ENCODE measurements at regions not wholly inside any gene's neighbourhood (a gene's known extent, or its start where the extent isn't known, plus 50 kb on each side); places are given as distances from the start of the nearest gene placed in this dataset.

DNA sequence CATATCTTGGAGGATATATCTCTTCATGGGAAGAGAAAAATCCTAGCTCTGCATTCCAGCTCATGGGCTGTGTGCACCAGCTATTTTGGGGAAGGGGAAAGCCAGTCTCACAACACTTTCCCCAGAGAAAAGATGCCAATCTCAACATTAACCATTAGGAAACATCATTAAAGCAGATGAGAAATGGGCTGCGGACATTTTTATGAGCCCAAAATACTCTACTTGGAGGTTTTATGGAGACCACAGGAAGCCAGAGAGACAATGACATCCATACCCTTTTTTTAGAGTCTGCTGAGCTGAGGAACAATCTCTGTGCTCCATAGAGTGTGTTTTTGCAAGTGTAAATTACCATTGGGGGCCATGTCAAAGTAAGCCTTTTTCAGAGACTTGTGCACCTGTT lies 213.7 kb downstream of the TRIB2 start:
- DNase-seq (ENCODE audit: low read depth) = no peak

GRCh38 chr2:12931186-12931844 lies 214.6 kb downstream of the TRIB2 start:
- no peak for DNase-seq (ENCODE audit: low read depth)

DNA sequence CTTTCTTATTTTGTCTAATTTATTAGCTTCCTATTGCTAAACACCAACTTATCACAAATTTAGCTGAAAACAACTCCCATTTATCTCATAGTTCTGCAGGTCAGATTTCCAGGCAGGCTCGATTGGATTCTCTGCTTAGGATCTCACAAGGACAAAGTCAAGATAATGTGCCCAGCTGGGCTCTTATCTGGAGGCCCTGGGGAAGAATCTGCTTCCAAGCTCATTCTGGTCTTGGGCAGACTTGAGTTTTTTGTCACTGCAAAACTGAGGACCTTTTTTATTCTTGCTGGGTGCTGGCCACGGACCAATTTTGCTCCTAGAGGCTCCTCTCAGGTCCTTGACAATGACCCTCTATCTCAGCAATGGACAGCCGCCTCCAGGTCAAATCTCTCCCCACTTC lies 215.5 kb downstream of the TRIB2 start:
- DNase-seq (ENCODE audit: low read depth) = no peak

GRCh38 chr2:12934146-12934756 lies 217.5 kb downstream of the TRIB2 start:
- DNase-seq (ENCODE audit: low read depth) = no peak

DNA sequence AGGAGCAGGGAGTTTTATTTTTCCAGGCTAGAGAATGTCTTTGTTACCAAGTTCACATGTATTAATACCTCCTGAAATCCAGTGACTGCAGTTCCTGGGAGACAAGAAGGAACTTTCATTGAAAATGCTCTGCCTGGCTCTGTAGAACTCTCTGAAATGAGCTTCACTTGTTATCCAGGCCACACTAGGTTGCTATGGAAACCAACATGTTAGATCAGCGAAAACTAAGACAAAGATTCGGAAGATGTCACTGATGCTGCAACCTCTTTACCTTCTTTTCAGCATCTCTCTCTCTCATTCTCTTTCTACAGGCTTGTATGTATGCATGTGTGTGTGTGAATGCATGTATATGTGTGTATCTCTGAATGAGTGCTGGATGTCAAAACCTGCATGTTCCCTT lies 218.5 kb downstream of the TRIB2 start:
- DNase-seq (ENCODE audit: low read depth) = no peak

DNA sequence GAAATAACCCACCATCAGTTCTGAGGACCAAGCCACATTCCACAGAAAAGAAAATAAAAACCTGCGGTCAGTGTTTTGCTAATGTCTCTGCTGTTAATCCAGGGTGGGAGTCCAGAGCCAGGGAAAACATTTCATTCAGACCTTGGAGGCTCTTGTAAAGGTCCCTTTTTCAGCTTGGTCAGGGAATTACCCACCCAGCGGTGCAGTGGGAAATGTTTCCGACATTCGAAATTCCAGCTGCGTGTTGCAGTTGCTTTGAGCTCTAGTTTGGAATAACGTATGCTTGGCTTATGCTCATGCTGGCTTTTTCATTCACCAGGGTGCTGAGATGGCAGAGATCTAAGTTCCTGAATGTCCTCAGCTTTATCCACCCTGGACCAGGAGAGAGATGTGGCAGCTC lies 219.1 kb downstream of the TRIB2 start:
- no peak for DNase-seq (ENCODE audit: low read depth)

DNA sequence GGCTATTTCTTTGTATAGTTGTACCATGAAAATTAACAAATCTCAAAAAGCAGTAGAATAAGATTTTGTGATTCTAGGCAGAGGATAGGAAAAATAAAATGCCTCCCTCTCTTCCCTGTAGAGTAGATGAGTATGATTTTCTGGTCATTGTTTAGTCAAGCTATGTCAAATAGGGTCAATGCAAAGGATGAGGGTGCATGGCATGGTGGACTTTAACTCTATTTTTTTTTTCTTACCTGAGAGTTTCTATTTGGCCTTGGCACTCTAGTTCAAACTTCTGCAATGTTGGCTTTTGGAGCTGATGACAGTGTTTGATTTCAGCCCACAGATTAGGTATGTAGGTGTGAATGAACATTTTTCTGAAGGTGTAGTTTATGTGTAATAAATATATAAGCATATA lies 224.5 kb downstream of the TRIB2 start:
- DNase-seq (ENCODE audit: low read depth) = no peak

- no peak for DNase-seq (ENCODE audit: low read depth)
Measured at GRCh38 chr2:12948231-12948960, 231.7 kb downstream of the TRIB2 start.

DNA sequence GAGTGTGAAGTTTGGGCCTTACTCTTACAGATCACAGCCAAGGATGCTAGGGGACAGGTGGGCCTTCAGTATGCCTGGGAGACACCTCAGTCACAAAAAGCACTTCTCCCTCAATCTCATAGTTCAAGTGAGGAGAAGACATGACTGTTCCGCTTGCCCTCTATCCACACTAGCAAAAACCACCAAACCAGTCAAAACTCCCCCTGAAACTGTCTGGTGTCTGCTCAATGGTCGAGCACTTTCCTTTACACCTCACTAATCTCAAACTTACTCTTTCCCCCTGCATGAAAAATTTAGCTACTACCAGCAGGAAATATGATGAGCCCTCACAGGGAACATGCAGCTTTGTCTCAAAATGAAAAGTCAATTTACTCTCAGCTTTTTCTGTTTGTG lies 232.2 kb downstream of the TRIB2 start:
- no peak for DNase-seq (ENCODE audit: low read depth)

- no peak for DNase-seq (ENCODE audit: low read depth)
Measured at GRCh38 chr2:12949406-12949805, 232.7 kb downstream of the TRIB2 start.

DNA sequence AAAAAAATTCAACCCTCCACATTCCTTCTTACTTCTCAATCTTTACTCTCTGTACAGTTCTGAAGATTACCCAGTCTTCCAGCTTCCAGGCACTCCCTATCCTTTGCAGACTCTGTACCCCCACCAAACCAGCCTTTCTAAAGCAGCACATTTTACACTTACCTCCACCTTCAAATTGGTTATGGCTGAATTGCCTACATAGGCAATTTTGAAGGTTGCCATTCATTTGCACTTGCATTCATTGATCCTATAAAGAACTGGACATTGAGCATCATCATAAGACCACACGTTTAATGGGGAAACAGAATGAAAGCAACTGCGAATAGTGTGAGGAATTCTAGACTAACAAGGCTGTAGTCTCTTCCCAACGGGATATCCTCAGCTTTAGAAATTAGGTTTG lies 233.4 kb downstream of the TRIB2 start:
- no peak for DNase-seq (ENCODE audit: low read depth)

DNA sequence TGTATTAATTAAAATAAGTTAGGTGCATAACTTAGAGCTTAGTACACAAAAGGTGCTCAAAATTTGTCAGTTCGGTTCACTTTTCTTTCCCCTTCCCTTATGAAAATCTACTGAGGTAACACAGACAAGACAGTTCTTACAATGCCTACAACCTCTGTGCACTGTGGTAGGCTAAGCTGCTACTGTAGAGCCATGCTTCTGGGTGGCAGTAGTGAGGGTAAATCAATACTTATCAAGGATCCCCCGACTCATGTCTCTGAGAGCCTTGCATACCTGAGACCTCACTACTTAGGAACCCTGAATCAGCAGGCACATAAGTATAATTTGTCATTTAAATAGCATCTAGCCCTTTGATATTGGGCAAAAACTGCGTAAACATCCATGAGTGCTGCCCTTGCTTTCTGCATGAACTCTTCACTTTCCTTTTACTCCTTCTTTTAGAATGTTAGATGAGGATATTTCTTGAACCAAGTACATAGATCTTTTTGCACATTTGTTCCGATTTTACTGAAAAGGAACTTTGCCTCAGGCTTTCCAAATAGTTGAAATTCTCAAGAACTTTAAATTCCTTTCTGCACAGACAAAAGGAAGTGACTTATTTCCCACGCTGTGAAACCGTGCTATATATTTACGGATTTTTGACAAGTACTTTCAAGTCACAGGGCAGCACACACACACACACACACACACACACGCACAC lies 234.4 kb downstream of the TRIB2 start:
- no peak for DNase-seq (ENCODE audit: low read depth)

GRCh38 chr2:12951657-12951973 lies 234.9 kb downstream of the TRIB2 start:
- no peak for DNase-seq (ENCODE audit: low read depth)

DNA sequence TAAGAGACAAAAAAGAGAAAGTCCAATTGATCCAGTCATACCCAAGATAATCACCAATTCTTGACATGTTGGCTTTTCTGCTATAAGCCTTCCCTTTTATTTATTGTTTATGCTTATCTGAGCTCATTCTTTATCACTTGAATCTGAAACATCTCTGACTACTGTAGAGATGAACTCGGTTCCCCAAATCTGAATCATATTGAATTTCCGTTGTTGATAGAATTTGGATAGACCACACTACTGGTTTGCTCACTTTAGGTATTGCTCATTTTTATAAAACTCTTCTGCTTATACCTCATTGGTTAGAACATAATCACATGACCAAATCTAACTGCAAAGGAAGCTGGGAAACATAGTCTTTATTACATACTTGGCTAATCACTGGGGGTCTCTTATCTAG lies 236.9 kb downstream of the TRIB2 start:
- DNase-seq (ENCODE audit: low read depth) = no peak

GRCh38 chr2:12955864-12956263 lies 239.1 kb downstream of the TRIB2 start:
- DNase-seq (ENCODE audit: low read depth) = no peak

GRCh38 chr2:12957251-12957650 lies 240.5 kb downstream of the TRIB2 start:
- no peak for DNase-seq (ENCODE audit: low read depth)

DNA sequence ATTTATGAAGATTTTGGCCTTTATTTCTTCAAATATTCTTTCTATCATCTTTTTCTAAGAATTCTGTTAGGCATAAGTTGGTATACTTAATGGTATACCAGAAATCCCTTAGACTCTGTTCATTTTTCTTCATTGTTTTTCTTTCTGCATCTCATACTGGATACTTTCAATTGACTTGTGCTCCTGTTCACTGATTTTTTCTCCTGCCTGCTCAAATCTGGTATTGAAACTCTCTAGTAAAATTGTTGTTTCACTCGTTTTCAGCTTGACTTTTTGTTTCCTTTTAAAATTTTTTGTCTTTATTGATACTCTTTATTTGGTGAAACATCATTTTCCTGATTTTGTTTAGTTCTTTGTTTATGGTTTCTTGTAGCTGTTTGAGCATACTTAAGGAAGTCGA lies 243.2 kb downstream of the TRIB2 start:
- DNase-seq (ENCODE audit: low read depth) = no peak

GRCh38 chr2:12960671-12961070 lies 243.9 kb downstream of the TRIB2 start:
- no peak for DNase-seq (ENCODE audit: low read depth)

DNA sequence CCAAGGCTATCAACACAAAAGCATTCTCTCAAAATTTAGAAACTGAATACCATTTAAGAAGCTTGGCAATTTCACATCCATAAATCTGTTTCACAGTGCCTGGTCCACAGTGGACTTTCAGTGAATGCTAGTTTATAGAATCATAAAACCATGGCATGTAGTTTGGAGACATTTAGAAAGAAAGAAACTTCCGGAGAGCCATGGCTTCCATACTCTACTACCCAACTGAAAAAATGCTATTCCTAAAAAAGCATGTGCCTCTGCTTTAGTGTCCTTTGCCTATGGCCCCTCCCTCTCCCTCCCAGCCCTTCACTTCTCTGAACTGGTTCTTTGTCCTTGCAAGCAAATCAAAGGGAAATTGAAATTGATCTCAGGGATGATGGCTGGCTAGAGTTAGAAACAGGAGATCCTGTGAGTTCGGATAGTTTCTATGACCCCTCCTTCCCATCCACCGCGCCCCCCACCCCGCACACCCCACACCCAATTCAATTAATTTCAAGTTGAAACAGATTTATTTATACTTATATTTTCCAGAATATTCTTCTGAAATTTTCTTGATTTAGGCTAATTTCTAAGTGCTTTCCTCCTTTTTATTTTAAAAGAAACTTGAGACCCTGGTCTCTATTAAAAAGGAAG lies 248.3 kb downstream of the TRIB2 start:
- no peak for DNase-seq (ENCODE audit: low read depth)

DNA sequence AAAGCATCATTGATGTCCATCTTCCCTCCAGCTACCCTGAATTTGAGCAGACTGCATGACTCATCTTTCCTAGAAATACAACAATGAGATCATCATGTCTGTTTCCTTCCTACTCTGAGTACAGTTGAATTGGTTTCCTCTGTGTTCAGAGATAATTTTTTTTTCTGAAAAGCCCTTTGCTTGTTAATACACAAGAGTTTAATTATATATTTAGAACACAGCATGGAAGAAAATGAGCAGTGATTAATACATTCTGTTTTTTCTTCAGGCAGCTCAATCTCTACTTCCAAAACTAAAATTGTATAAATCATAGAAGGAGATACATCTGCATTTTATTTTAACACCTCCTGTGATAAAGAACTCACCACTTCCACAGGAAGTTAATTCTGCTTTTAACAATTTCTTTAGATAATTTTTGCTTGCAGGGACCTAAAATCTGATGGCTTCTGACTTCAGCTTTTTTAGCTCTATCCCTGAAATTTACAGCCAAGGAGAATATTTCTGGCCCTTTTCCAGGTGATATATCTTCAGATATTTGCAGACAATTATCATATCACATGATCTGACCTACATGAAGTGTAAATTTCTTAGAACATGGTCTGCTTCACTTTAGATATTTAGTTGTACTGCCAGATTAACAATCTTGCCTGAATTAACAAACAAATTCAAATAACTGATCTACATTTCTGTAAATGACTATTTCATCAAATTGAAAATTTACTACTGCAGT lies 249.0 kb downstream of the TRIB2 start:
- DNase-seq (ENCODE audit: low read depth) = no peak

- no peak for DNase-seq (ENCODE audit: low read depth)
Measured at GRCh38 chr2:12967804-12968203, 251.1 kb downstream of the TRIB2 start.

GRCh38 chr2:12968399-12968798 lies 251.7 kb downstream of the TRIB2 start:
- no peak for DNase-seq (ENCODE audit: low read depth)
